PFSK-1 (cell line): ENCODE measurements at regions not wholly inside any gene's neighbourhood (a gene's known extent, or its start where the extent isn't known, plus 50 kb on each side); places are given as distances from the start of the nearest gene placed in this dataset.

ENCODE experiments used
- FOXP2 ChIP-seq: optimal IDR thresholded peaks from 2 replicates; pipeline ENCODE3; 2011; ENCODE audit warnings: borderline replicate concordance, control low read depth, inconsistent platforms; ENCODE audit not compliant: insufficient read depth; ENCODE audit errors: extremely low read length, extremely low read depth
- POLR2AphosphoS5 ChIP-seq: IDR thresholded peaks from 2 replicates; pipeline ENCODE4 v1.6.1; 2012; ENCODE audit warnings: low read depth, mild to moderate bottlenecking, control low read depth, low read length, moderate library complexity

GRCh38 chr5:28281351-28281750 lies 1243.0 kb upstream of the CDH9 start:
- TF ChIP-seq POLR2AphosphoS5 (no peak), FOXP2 (no peak)
